Liver (tissue), 8 donors: ENCODE measurements at regions not wholly inside any gene's neighbourhood (a gene's known extent, or its start where the extent isn't known, plus 50 kb on each side); places are given as distances from the start of the nearest gene placed in this dataset.

Experiments used
- DNase-seq: peaks from one replicate; pipeline ENCODE4 v3.0.0-alpha.2; 2017; ENCODE audit warnings: low spot score
- H3K27ac ChIP-seq, 2 donors: one replicate each; pipeline ENCODE4 v1.7.0; 2013; ENCODE audit warnings: inconsistent platforms in 2 of 2, low read length in 2 of 2, control low read depth in 1 of 2, low read depth in 1 of 2, mild to moderate bottlenecking in 1 of 2
- H3K27me3 ChIP-seq, 4 donors: one replicate each; pipeline versions ENCODE4 v1.6.1 to v1.7.0; 2013; ENCODE audit warnings: low read length in 3 of 4, inconsistent platforms in 1 of 4, mild to moderate bottlenecking in 1 of 4, moderate library complexity in 1 of 4; ENCODE audit not compliant: control insufficient read depth in 4 of 4, insufficient read depth in 4 of 4
- H3K36me3 ChIP-seq, 4 donors: one replicate each; pipeline versions ENCODE4 v1.6.1 to v1.7.0; 2013; ENCODE audit warnings: low read length in 3 of 4, mild to moderate bottlenecking in 3 of 4, low read depth in 1 of 4, moderate library complexity in 1 of 4; ENCODE audit not compliant: control insufficient read depth in 4 of 4, insufficient read depth in 3 of 4
- H3K4me1 ChIP-seq, 4 donors: one replicate each; pipeline versions ENCODE4 v1.6.1 to v1.7.0; 2013; ENCODE audit warnings: low read length in 3 of 4, mild to moderate bottlenecking in 3 of 4, moderate library complexity in 1 of 4; ENCODE audit not compliant: control insufficient read depth in 4 of 4, insufficient read depth in 4 of 4
- H3K4me3 ChIP-seq, 3 donors: one replicate each; pipeline versions ENCODE4 v1.6.1 to v1.7.0; 2013; ENCODE audit warnings: low read length in 3 of 3, control low read depth in 1 of 3, low read depth in 1 of 3, mild to moderate bottlenecking in 1 of 3
- H3K9ac ChIP-seq, 2 donors: one replicate each; pipeline ENCODE4 v1.7.0; 2013; ENCODE audit warnings: low read length in 2 of 2, mild to moderate bottlenecking in 2 of 2, moderate library complexity in 2 of 2, control low read depth in 1 of 2, low read depth in 1 of 2
- H3K9me3 ChIP-seq, 4 donors: one replicate each; pipeline versions ENCODE4 v1.6.1 to v1.7.0; 2013; ENCODE audit warnings: low read length in 3 of 4; ENCODE audit not compliant: control insufficient read depth in 4 of 4
- EGR1 ChIP-seq, 2 donors: IDR thresholded peaks; 2 replicates each; pipeline ENCODE4 v1.6.1; 2016 to 2018; ENCODE audit warnings: antibody characterized with exemption in 2 of 2, low read depth in 2 of 2
- FOXA1 ChIP-seq: IDR thresholded peaks from 2 replicates; pipeline ENCODE4 v1.6.1; 2016; ENCODE audit warnings: antibody characterized with exemption
- FOXA2 ChIP-seq: IDR thresholded peaks from 2 replicates; pipeline ENCODE4 v1.6.1; 2016; ENCODE audit warnings: antibody characterized with exemption
- GABPA ChIP-seq, 2 donors: IDR thresholded peaks in 1 of 2; conservative IDR thresholded peaks in 1 of 2; 2 replicates each; pipeline ENCODE4 v1.6.1; 2016; ENCODE audit warnings: antibody characterized with exemption in 2 of 2, mild to moderate bottlenecking in 1 of 2, moderate library complexity in 1 of 2
- HNF4A ChIP-seq, 2 donors: conservative IDR thresholded peaks; 2 replicates each; pipeline ENCODE4 v1.6.1; 2016; ENCODE audit warnings: antibody characterized with exemption in 2 of 2, mild to moderate bottlenecking in 2 of 2
- HNF4G ChIP-seq: IDR thresholded peaks from 2 replicates; pipeline ENCODE4 v1.6.1; 2016; ENCODE audit warnings: antibody characterized with exemption
- JUND ChIP-seq, 2 donors: IDR thresholded peaks; 2 replicates each; pipeline ENCODE4 v1.6.1; 2016; ENCODE audit warnings: antibody characterized with exemption in 2 of 2
- NR2F2 ChIP-seq: IDR thresholded peaks from 2 replicates; pipeline ENCODE4 v1.6.1; 2016; ENCODE audit warnings: antibody characterized with exemption
- RAD21 ChIP-seq, 2 donors: IDR thresholded peaks; 2 replicates each; pipeline ENCODE4 v1.6.1; 2016; ENCODE audit warnings: antibody characterized with exemption in 2 of 2, mild to moderate bottlenecking in 2 of 2
- RXRA ChIP-seq, 2 donors: IDR thresholded peaks; 2 replicates each; pipeline ENCODE4 v1.6.1; 2017 to 2018; ENCODE audit warnings: antibody characterized with exemption in 2 of 2, mild to moderate bottlenecking in 1 of 2
- TAF1 ChIP-seq: conservative IDR thresholded peaks from 2 replicates; pipeline ENCODE4 v1.6.1; 2016; ENCODE audit warnings: antibody characterized with exemption, mild to moderate bottlenecking
- YY1 ChIP-seq: IDR thresholded peaks from 2 replicates; pipeline ENCODE4 v1.6.1; 2016; ENCODE audit warnings: antibody characterized with exemption, mild to moderate bottlenecking
- WGBS: extraction: QIAGEN DNeasy Blood & Tissue Kit; methylation state at CpG from one replicate; pipeline ENCODE4 v1.1.7; 2013; 5-methylcytosine and 5-hydroxymethylcytosine counted together
- TF ChIP-seq, protein P1 (sequence below): IDR thresholded peaks from 2 replicates; pipeline ENCODE4 v1.6.1; 2016; ENCODE audit warnings: antibody characterized with exemption
- TF ChIP-seq, protein P2 (sequence below): fragments of 150-350 bp; IDR thresholded peaks from 2 replicates; pipeline ENCODE4 v1.5.1; 2017; ENCODE audit warnings: improper control_type of control experiment, low read depth, low read length; ENCODE audit not compliant: missing input control
- TF ChIP-seq, protein P3 (sequence below): IDR thresholded peaks from 2 replicates; pipeline ENCODE4 v1.6.1; 2016; ENCODE audit warnings: antibody characterized with exemption
- TF ChIP-seq, protein P4 (sequence below): IDR thresholded peaks from 2 replicates; pipeline ENCODE4 v1.6.1; 2016; ENCODE audit warnings: antibody characterized with exemption, mild to moderate bottlenecking
- TF ChIP-seq, protein P5 (sequence below): IDR thresholded peaks from 2 replicates; pipeline ENCODE4 v1.6.1; 2016; ENCODE audit warnings: antibody characterized with exemption
- donor health status: healthy.
- donor health status: healthy.
- donor health status: healthy.
- donor health status: healthy.
- donor health status: healthy.

DNA sequence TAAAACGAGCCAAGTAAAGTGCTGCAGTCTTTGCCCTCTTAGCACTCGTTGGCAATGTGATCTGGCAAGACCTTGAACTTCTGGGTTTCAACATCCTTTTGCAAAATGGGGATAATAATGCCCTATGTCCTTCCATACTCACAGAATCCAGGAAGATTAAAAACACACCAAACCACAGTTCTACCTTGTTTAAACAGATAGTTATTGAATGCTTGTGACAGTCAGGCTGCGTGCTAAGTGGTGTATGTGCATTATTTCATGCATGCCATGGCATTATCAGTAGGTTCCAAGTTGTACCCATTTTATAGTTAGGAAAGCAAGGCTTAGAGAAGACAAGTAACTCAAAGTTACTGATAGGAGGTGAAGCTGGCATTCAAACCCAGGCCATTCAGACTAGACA lies 308.6 kb upstream of the PROX1 start (continued):
- TF ChIP-seq RAD21 (IDR thresholded peaks at IDR 0.05) (peak; percentile 67 to 68), HNF4G (peak; percentile 65), JUND (IDR thresholded peaks at IDR 0.05) (peak; percentile 47 to 83), FOXA1 (peak; percentile 59), NR2F2 (peak; percentile 45), FOXA2 (peak; percentile 77), TAF1 (no peak)
- TF ChIP-seq, protein P1, sequence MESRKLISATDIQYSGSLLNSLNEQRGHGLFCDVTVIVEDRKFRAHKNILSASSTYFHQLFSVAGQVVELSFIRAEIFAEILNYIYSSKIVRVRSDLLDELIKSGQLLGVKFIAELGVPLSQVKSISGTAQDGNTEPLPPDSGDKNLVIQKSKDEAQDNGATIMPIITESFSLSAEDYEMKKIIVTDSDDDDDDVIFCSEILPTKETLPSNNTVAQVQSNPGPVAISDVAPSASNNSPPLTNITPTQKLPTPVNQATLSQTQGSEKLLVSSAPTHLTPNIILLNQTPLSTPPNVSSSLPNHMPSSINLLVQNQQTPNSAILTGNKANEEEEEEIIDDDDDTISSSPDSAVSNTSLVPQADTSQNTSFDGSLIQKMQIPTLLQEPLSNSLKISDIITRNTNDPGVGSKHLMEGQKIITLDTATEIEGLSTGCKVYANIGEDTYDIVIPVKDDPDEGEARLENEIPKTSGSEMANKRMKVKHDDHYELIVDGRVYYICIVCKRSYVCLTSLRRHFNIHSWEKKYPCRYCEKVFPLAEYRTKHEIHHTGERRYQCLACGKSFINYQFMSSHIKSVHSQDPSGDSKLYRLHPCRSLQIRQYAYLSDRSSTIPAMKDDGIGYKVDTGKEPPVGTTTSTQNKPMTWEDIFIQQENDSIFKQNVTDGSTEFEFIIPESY, result peak; percentile 80

DNA sequence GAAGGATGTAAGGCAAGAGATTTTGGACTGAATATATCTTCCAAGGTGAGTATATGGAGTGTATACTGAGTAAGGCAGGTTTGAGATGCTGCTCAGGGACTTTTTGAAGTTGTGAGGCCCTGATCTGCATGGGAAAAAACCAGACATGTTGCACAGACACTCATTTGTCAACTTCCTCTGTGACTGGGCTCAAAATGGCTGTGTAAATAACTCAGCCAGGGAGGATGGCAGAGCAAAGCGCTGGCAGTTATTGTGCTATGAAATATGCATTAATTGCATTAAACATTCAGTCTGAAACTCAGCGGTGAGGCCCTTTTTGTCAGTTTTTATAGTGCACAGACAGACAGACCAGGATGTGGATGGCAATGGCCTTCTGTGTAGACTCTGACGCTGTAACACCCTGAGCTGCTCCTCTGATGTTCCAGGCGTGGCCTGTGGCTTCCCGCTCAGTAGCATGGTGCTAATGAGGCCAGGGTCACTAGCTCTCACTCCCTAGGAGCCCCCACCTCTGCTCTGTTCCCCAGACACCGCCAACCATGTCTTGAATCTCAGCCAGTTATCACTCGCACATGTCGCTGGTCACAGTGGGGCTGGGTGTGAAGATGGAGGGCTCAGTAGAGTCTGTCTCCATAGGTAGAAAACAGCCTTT lies 307.0 kb upstream of the PROX1 start:
- Histone ChIP-seq H3K27ac (no peak overlapping the region), H3K36me3 (no peaks in the 10 kb centered on the region), H3K4me1 (peaks cover 2 to 18% (median 14%) of the 10 kb centered on the region in 4 donors), H3K9me3 (no peaks in the 10 kb centered on the region), H3K9ac (no peak overlapping the region), H3K4me3 (no peak overlapping the region), H3K27me3 (no peaks in the 10 kb centered on the region)
- TF ChIP-seq, protein P1, result no peak
- TF ChIP-seq HNF4G, result no peak
- TF ChIP-seq EGR1 (IDR thresholded peaks at IDR 0.05; ENCODE audit: low read depth in 2 of 2), result no peak
- no peak for TF ChIP-seq YY1
- TF ChIP-seq TAF1, result no peak
- TF ChIP-seq, protein P2, sequence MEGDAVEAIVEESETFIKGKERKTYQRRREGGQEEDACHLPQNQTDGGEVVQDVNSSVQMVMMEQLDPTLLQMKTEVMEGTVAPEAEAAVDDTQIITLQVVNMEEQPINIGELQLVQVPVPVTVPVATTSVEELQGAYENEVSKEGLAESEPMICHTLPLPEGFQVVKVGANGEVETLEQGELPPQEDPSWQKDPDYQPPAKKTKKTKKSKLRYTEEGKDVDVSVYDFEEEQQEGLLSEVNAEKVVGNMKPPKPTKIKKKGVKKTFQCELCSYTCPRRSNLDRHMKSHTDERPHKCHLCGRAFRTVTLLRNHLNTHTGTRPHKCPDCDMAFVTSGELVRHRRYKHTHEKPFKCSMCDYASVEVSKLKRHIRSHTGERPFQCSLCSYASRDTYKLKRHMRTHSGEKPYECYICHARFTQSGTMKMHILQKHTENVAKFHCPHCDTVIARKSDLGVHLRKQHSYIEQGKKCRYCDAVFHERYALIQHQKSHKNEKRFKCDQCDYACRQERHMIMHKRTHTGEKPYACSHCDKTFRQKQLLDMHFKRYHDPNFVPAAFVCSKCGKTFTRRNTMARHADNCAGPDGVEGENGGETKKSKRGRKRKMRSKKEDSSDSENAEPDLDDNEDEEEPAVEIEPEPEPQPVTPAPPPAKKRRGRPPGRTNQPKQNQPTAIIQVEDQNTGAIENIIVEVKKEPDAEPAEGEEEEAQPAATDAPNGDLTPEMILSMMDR, result no peak
- TF ChIP-seq FOXA1, result no peak
- no peak for TF ChIP-seq HNF4A (conservative IDR thresholded peaks at IDR 0.05)
- TF ChIP-seq RXRA (IDR thresholded peaks at IDR 0.05), result no peak
- no peak for TF ChIP-seq JUND (IDR thresholded peaks at IDR 0.05)
- no peak for TF ChIP-seq GABPA (IDR thresholded peaks at IDR 0.05 in 1 of 2, conservative IDR thresholded peaks at IDR 0.05 in 1 of 2)
- TF ChIP-seq, protein P3, sequence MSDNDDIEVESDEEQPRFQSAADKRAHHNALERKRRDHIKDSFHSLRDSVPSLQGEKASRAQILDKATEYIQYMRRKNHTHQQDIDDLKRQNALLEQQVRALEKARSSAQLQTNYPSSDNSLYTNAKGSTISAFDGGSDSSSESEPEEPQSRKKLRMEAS, result no peak
- TF ChIP-seq, protein P4, sequence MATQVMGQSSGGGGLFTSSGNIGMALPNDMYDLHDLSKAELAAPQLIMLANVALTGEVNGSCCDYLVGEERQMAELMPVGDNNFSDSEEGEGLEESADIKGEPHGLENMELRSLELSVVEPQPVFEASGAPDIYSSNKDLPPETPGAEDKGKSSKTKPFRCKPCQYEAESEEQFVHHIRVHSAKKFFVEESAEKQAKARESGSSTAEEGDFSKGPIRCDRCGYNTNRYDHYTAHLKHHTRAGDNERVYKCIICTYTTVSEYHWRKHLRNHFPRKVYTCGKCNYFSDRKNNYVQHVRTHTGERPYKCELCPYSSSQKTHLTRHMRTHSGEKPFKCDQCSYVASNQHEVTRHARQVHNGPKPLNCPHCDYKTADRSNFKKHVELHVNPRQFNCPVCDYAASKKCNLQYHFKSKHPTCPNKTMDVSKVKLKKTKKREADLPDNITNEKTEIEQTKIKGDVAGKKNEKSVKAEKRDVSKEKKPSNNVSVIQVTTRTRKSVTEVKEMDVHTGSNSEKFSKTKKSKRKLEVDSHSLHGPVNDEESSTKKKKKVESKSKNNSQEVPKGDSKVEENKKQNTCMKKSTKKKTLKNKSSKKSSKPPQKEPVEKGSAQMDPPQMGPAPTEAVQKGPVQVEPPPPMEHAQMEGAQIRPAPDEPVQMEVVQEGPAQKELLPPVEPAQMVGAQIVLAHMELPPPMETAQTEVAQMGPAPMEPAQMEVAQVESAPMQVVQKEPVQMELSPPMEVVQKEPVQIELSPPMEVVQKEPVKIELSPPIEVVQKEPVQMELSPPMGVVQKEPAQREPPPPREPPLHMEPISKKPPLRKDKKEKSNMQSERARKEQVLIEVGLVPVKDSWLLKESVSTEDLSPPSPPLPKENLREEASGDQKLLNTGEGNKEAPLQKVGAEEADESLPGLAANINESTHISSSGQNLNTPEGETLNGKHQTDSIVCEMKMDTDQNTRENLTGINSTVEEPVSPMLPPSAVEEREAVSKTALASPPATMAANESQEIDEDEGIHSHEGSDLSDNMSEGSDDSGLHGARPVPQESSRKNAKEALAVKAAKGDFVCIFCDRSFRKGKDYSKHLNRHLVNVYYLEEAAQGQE, result no peak
- no peak for TF ChIP-seq FOXA2
- TF ChIP-seq, protein P5, sequence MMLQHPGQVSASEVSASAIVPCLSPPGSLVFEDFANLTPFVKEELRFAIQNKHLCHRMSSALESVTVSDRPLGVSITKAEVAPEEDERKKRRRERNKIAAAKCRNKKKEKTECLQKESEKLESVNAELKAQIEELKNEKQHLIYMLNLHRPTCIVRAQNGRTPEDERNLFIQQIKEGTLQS, result no peak
- DNase-seq, result no peak
- 93% methylated on average over 8 of the region's 8 CpGs for WGBS
